Peyer's patch (tissue), 4 donors: ENCODE measurements at regions not wholly inside any gene's neighbourhood (a gene's known extent, or its start where the extent isn't known, plus 50 kb on each side); places are given as distances from the start of the nearest gene placed in this dataset.
"Not testable (repeated sequence)": the region's sequence is repeated elsewhere in the genome, so short reads cannot be mapped to it uniquely, and the experiment has no call there.

Experiments
- POLR2A ChIP-seq, 2 donors: fragments of 450-650 bp; IDR thresholded peaks; one replicate each; pipeline ENCODE4 v1.5.1; 2017; ENCODE audit warnings: antibody characterized with exemption in 2 of 2, mild to moderate bottlenecking in 2 of 2, moderate library complexity in 2 of 2
- TF ChIP-seq, protein P1 (sequence below), 6 experiments: fragments of 450-650 bp in 4 of 6; fragments of 200-600 bp in 2 of 6; sonication (generic) in 1 of 6; IDR thresholded peaks; one replicate each; pipeline ENCODE4 v1.5.1; 2017 to 2019; ENCODE audit warnings: antibody characterized with exemption in 6 of 6, mild to moderate bottlenecking in 3 of 6, moderate library complexity in 1 of 6

DNA sequence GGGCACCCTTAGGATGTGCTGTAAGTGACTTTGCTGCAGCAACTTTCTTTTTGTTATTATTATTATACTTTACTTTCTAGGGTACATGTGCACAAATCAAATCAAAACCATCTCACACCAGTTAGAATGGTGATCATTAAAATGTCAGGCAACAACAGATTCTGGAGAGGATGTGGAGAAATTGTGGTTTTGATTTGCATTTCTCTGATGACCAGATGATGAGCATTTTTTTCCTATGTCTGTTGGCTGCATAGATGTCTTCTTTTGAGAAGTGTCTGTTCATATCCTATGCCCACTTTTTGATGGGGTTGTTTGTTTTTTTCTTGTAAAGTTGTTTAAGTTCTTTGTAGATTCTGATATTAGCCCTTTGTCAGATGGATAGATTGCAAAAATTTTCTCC lies 164.4 kb upstream of the AJAP1 start:
- TF ChIP-seq, protein P1, sequence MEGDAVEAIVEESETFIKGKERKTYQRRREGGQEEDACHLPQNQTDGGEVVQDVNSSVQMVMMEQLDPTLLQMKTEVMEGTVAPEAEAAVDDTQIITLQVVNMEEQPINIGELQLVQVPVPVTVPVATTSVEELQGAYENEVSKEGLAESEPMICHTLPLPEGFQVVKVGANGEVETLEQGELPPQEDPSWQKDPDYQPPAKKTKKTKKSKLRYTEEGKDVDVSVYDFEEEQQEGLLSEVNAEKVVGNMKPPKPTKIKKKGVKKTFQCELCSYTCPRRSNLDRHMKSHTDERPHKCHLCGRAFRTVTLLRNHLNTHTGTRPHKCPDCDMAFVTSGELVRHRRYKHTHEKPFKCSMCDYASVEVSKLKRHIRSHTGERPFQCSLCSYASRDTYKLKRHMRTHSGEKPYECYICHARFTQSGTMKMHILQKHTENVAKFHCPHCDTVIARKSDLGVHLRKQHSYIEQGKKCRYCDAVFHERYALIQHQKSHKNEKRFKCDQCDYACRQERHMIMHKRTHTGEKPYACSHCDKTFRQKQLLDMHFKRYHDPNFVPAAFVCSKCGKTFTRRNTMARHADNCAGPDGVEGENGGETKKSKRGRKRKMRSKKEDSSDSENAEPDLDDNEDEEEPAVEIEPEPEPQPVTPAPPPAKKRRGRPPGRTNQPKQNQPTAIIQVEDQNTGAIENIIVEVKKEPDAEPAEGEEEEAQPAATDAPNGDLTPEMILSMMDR (IDR thresholded peaks at IDR 0.05): not testable (repeated sequence)
- TF ChIP-seq POLR2A (IDR thresholded peaks at IDR 0.05): not testable (repeated sequence)
